ENCODE measurements at regions not wholly inside any gene's neighbourhood (a gene's known extent, or its start where the extent isn't known, plus 50 kb on each side); places are given as distances from the start of the nearest gene placed in this dataset.

DNA sequence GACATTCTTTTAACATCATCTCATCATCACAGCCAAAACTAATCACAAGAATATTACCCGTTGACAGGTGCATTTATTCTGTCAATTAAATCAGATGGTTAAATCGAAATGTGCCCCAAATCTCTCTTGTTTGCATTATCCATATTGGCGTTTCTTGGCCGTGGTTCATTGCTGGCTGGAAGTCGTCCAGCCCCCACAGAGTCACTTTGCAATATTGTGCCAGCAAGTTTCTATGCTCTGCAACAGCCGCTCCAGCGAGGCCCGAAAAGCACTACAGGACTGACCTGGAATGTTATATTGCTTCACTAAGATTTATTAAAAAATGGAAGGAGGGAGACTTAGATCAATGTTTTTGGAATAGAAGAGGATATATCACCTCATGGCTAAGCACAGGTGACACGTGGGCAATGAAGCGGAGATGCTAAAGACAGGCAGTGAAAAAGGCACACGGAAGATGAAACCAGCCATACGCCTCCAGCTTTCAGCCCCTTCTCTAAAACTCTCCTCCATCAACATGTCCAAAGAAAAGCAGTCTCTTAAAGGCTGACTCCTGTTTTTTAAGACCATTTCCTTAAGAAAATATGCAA lies 176.8 kb upstream of the VRK2 start:
- DNase-seq (no peak), ATAC-seq (no peak)
- Mint-ChIP-seq H3K4me1 (no peaks in the 10 kb centered on the region), H3K36me3 (ENCODE audit: low read depth) (no peaks in the 10 kb centered on the region), H3K27ac (no peak overlapping the region), H3K27me3 (no peaks in the 10 kb centered on the region), H3K4me3 (no peak overlapping the region)
- H3K9me3 ChIP-seq (ENCODE audit: control insufficient read depth, low read length, poor library complexity, severe bottlenecking), result no peaks in the 10 kb centered on the region

DNA sequence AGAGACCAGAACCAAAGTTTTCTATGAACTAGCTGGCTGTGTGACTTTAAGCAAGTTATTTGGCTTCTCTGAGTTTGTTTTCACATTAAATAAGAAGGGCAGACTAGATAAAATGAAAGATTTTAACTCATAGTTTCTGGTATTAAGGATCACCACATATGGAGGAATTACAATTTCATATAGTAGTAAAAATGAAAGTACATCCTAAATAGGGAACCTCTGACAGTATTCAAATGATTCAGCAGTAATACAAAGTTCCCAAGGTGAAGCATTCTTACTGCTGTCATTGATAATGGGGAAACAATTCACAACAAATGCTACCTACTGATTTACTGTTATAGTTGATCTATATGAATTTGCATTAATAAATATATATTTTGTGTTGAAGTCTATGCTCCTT lies 170.3 kb upstream of the VRK2 start:
- H3K4me1 Mint-ChIP-seq, result no peaks in the 10 kb centered on the region
- DNase-seq (no peak), ATAC-seq (no peak)
- no peak overlapping the region for H3K4me3 Mint-ChIP-seq
- no peaks in the 10 kb centered on the region for H3K9me3 ChIP-seq (ENCODE audit: control insufficient read depth, low read length, poor library complexity, severe bottlenecking)
- H3K27me3 Mint-ChIP-seq, result no peaks in the 10 kb centered on the region
- no peaks in the 10 kb centered on the region for H3K36me3 Mint-ChIP-seq (ENCODE audit: low read depth)
- H3K27ac Mint-ChIP-seq, result no peak overlapping the region

DNA sequence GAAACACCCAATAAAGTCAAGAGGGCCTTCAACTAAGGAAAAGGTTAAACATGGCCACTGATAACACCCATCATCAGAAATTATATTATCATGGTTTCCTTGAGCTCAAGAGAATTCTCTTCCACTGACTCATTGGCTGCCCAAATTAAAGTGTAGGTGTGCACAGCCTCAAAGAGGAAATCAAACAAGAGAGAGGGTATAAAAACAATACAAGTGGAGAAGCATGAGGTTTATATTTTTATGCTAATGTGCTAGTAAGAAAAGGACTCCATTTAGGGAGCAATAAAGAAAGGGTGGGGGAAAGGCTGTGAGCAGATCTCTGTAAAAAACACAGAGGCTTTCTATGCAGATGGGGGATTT lies 168.8 kb upstream of the VRK2 start:
- Mint-ChIP-seq H3K4me3 (no peak overlapping the region), H3K36me3 (ENCODE audit: low read depth) (no peaks in the 10 kb centered on the region), H3K4me1 (no peaks in the 10 kb centered on the region), H3K27ac (no peak overlapping the region), H3K27me3 (no peaks in the 10 kb centered on the region)
- H3K9me3 ChIP-seq (ENCODE audit: control insufficient read depth, low read length, poor library complexity, severe bottlenecking), result no peaks in the 10 kb centered on the region
- no peak for ATAC-seq
- DNase-seq, result no peak

DNA sequence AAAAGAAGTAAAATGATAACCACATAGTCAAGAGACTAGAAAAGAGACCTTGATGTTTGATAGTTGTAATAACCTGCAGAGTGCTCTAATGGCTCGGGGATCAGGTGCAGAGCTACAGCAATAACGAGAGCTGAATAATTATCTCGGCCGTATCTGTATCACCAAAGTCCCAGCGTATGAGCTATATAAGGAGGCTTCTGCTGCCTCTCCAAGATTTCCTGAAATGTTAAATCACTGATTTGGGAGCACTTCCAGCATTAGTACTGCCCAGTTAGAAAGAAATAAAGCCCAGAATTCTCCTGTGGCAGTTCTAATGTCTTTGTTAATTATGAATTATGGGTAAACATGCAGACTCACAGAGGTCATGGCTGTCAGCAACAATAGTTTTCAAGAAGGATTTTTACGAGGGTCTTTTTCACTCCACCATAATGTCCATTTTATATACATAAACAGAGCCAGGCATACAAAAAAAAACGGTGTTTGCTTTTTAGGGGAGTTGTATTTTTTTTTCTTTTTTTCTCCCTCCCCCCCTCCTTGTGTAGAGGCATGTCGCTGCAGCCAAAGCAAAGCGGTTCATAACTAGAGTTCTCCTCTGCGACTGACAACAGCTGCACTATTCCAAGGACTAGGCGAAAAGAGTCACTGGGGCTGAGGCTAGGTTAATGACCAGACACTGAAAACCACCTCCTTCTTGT lies 168.3 kb upstream of the VRK2 start:
- no peak overlapping the region for H3K4me3 Mint-ChIP-seq
- H3K27me3 Mint-ChIP-seq, result no peaks in the 10 kb centered on the region
- DNase-seq, result no peak

DNA sequence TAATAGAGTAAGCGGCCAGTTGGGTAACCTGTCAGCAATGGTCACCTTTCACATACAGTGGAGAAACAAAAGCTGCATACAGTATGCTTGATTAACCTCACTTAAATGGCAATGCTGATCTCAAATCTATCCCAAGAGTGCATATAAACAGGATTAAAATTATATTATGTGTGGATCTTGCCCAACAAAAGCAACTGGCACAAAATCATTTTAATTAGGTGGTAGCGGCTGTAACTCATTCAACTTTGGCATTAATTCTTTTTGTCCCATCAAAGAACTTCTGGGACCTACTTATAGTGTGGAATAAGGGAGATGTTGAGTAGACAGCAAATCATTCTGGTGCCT lies 167.8 kb upstream of the VRK2 start:
- no peak overlapping the region for H3K4me3 Mint-ChIP-seq
- no peaks in the 10 kb centered on the region for H3K9me3 ChIP-seq (ENCODE audit: control insufficient read depth, low read length, poor library complexity, severe bottlenecking)
- H3K27me3 Mint-ChIP-seq, result no peaks in the 10 kb centered on the region
- H3K4me1 Mint-ChIP-seq, result no peaks in the 10 kb centered on the region
- H3K27ac Mint-ChIP-seq, result no peak overlapping the region
- ATAC-seq (no peak), DNase-seq (no peak)
- H3K36me3 Mint-ChIP-seq (ENCODE audit: low read depth), result no peaks in the 10 kb centered on the region

More for the DNA sequence above, 168.3 kb upstream of the VRK2 start:
- no peak for ATAC-seq
- Mint-ChIP-seq H3K36me3 (ENCODE audit: low read depth) (no peaks in the 10 kb centered on the region), H3K27ac (no peak overlapping the region), H3K4me1 (no peaks in the 10 kb centered on the region)
- no peaks in the 10 kb centered on the region for H3K9me3 ChIP-seq (ENCODE audit: control insufficient read depth, low read length, poor library complexity, severe bottlenecking)

DNA sequence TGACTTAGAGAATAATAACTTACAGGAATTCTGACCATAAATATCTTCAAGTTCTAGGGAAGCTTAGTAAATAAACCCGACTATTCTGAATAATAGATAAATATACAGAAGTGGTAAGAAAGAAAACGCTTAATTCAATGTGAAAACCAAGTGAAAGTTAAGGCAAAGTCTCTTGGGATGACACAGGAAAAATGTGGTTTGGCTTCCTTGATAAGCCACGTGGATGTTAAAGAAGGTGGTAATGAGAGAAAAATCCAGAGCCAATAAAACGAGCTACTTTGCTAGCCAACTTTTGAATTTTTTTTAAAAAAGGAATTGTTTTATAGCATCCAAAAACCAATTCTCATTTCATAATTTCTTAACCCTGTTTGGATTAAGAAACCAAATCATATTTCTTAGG lies 166.2 kb upstream of the VRK2 start:
- DNase-seq (no peak), ATAC-seq (no peak)
- H3K9me3 ChIP-seq (ENCODE audit: control insufficient read depth, low read length, poor library complexity, severe bottlenecking), result no peaks in the 10 kb centered on the region
- H3K27me3 Mint-ChIP-seq, result no peaks in the 10 kb centered on the region
- no peaks in the 10 kb centered on the region for H3K4me1 Mint-ChIP-seq
- no peaks in the 10 kb centered on the region for H3K36me3 Mint-ChIP-seq (ENCODE audit: low read depth)
- no peak overlapping the region for H3K4me3 Mint-ChIP-seq
- H3K27ac Mint-ChIP-seq, result no peak overlapping the region

DNA sequence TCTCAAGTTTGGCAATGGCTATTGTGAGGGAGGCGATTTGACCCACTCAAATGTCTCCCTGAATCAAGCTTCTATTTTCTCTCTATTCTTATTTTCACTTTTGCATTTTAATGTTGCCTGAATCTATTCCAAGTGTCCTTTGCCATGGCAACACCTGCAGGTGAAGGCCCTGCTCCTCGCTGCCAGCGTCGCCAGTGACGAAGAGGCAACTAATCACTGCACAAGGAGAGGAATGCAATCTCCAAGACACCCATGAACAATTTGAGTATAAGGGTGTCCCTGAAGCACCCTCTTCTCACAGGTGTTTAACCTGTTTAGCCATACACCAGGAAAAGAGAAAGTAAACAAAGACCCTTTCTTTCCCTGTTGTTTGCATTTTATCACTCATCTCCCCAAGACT lies 165.6 kb upstream of the VRK2 start:
- Mint-ChIP-seq H3K27ac (no peak overlapping the region), H3K36me3 (ENCODE audit: low read depth) (no peaks in the 10 kb centered on the region), H3K27me3 (no peaks in the 10 kb centered on the region), H3K4me1 (no peaks in the 10 kb centered on the region), H3K4me3 (no peak overlapping the region)
- H3K9me3 ChIP-seq (ENCODE audit: control insufficient read depth, low read length, poor library complexity, severe bottlenecking), result no peaks in the 10 kb centered on the region
- ATAC-seq (no peak), DNase-seq (no peak)

DNA sequence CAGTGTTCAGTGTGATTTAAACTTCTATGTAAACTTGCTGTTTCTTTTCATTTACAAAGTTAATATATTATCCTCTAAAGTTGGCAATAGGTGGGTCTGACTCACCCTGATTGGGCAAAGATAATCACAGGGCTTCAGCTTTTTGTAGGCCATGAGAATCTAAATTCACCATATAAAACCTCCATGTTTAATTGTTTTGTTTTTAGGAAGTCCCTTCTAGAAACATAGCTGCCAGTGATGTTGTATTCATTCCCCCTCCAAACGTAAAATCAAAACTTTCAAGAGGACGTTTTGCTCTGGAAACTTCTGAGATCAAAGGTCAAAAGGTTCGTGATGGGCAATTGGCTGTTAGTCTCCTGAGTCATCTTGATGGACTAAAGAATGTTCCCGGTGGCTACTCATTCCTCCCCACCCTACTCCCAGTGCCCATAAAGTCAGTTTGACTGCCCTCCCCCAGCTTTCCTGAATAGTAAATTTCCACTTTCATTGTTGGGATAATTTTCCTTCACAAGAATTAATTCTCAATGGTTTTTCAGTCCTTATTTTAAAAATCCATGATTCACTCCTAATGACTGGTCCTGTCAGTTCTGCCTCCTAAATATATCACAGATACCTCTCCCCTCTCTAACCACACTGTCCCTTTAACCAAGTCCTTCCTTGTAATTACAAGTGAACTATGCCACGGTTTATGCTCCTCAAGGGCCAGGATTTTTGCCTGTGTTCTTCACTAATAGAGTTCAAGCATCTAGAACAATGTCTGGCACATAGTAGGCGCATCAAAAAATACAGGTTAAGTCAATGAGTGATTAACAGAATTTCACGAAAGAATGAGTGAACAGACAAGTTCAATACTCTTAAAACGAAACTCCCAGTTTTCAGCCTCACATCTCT lies 164.4 kb upstream of the VRK2 start:
- no peaks in the 10 kb centered on the region for H3K9me3 ChIP-seq (ENCODE audit: control insufficient read depth, low read length, poor library complexity, severe bottlenecking)
- DNase-seq, result no peak
- no peak for ATAC-seq
- no peaks in the 10 kb centered on the region for H3K27me3 Mint-ChIP-seq
- no peak overlapping the region for H3K4me3 Mint-ChIP-seq
- H3K4me1 Mint-ChIP-seq, result no peaks in the 10 kb centered on the region
- H3K36me3 Mint-ChIP-seq (ENCODE audit: low read depth), result no peaks in the 10 kb centered on the region
- H3K27ac Mint-ChIP-seq, result no peak overlapping the region

DNA sequence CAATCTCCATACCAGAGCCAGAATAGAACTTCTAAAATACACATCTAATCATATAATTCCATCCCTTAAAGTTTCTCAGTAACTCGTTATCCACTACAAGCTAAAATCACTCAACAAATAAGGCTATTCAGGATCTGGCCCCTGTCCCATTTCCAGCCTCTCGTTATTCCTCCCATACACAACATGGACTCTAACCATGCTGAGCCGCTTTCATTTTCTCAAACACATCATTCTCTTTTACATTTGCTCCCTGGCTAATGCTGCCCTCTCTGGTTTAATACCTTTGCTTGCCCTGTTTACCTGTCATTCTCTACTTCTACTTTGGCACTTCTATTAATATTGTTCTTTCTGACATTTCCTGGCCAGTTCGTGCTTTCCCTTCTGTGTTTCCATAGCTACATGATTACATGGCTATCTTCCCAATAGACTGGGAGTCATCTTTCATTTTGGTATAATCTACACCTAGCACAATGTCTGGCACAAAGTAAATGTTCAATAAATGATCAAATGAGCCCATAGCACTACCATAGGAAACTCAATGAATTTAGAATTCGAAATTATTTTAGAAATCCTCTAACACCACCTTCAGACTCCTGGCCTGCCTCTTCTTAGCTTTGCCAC lies 163.6 kb upstream of the VRK2 start:
- no peak for DNase-seq

DNA sequence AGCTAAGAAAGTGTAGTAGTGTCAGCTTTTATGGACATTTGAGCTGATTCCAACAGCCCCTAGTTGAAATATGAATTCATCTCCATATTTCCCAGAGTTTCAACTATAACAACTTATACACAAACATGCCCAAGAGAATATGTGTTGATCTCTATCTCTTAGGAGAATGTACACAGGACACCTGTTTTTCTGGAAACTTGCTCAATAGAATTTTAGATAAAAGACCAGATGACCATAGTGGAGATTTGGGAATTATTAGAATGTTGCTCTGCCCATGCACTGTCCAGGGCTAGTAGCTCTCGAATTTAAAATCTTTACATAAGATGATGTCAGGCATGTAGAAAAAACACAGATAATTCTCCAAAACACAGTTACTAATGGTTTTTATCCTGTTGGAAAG lies 162.3 kb upstream of the VRK2 start:
- Mint-ChIP-seq H3K36me3 (ENCODE audit: low read depth) (no peaks in the 10 kb centered on the region), H3K4me1 (peaks cover 3% of the 10 kb centered on the region), H3K4me3 (no peak overlapping the region), H3K27me3 (no peaks in the 10 kb centered on the region), H3K27ac (no peak overlapping the region)
- no peak for DNase-seq
- H3K9me3 ChIP-seq (ENCODE audit: control insufficient read depth, low read length, poor library complexity, severe bottlenecking), result no peaks in the 10 kb centered on the region
- ATAC-seq, result no peak

More for the DNA sequence above, 163.6 kb upstream of the VRK2 start:
- H3K4me1 Mint-ChIP-seq, result no peaks in the 10 kb centered on the region
- no peaks in the 10 kb centered on the region for H3K27me3 Mint-ChIP-seq
- no peak overlapping the region for H3K4me3 Mint-ChIP-seq
- H3K36me3 Mint-ChIP-seq (ENCODE audit: low read depth), result no peaks in the 10 kb centered on the region
- H3K9me3 ChIP-seq (ENCODE audit: control insufficient read depth, low read length, poor library complexity, severe bottlenecking), result no peaks in the 10 kb centered on the region
- H3K27ac Mint-ChIP-seq, result no peak overlapping the region
- ATAC-seq, result no peak

DNA sequence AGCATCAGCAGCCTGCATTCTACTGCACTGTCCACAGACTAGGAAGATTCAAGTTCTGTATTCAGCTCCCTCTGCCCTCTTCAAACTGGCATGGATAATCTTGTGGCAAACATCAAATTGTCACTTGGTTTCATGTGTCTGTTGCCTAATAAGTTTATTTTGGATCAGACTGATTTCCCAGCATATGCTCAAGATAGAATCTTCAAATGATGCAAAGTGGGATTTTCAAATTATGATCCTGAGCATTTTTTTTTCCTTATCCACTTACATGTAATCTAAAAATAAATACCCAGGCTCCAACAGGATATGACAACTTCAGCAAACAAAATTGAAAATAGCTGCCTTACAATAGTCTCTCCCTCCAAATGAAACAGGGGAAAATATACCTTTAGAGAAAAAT lies 160.9 kb upstream of the VRK2 start:
- Mint-ChIP-seq H3K4me1 (peaks cover 3% of the 10 kb centered on the region), H3K27me3 (no peaks in the 10 kb centered on the region), H3K36me3 (ENCODE audit: low read depth) (no peaks in the 10 kb centered on the region), H3K4me3 (no peak overlapping the region), H3K27ac (no peak overlapping the region)
- ATAC-seq, result no peak
- DNase-seq, result no peak
- no peaks in the 10 kb centered on the region for H3K9me3 ChIP-seq (ENCODE audit: control insufficient read depth, low read length, poor library complexity, severe bottlenecking)

DNA sequence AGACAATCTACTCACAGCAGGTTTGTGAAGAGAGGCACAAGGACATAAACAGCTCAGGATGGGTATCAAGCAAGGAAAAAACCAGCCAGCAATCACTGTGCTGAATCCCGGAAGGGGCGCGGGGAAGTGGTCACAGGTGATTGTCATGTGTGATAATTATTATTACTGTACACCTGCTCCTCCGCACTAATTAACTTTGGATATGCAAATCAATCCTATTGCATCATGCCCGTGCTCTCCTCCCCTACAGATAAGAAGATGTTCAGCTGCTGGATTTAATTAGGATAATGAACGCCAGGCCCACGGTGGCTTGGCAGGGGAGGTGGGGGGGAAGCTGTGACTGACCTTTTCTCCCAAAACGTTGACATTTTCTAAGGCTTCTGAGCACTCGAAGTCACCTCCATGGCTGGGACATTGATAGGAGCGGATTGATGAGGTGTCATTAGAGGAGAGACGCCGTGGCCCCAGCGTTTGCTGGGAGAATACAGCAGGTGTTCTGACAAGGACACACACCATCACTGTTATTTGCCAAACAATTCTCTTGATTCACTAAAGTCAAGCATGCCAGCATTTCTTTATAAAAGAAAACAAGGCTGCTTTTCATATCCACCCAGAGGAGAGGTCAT lies 160.3 kb upstream of the VRK2 start:
- no peak overlapping the region for H3K4me3 Mint-ChIP-seq
- ATAC-seq (no peak), DNase-seq (no peak)
- H3K4me1 Mint-ChIP-seq, result peaks cover 3% of the 10 kb centered on the region
- no peaks in the 10 kb centered on the region for H3K27me3 Mint-ChIP-seq
- H3K27ac Mint-ChIP-seq, result no peak overlapping the region
- H3K9me3 ChIP-seq (ENCODE audit: control insufficient read depth, low read length, poor library complexity, severe bottlenecking), result no peaks in the 10 kb centered on the region
- no peaks in the 10 kb centered on the region for H3K36me3 Mint-ChIP-seq (ENCODE audit: low read depth)

DNA sequence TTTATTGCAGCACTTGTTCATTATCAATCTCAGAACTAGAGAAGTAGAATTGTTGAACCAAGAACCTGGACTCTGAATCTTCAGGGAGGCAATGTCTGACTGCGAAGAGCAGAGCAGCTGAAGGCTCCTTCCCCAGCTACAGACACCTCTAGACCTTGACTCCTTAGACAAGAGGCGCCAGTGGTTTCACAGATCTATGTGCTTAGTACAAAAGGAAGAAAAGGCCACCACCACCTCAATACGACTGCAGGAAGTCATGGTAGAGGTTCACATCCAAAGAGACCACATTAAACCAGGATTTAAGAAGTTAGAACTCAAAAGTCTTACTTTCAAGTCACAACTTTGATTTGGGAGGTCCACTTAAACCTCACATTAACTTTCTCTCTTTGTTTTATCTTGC lies 158.1 kb upstream of the VRK2 start:
- no peak overlapping the region for H3K4me3 Mint-ChIP-seq
- DNase-seq, result no peak
- H3K27me3 Mint-ChIP-seq, result no peaks in the 10 kb centered on the region
- H3K27ac Mint-ChIP-seq, result no peak overlapping the region
- no peaks in the 10 kb centered on the region for H3K36me3 Mint-ChIP-seq (ENCODE audit: low read depth)
- peaks cover 3% of the 10 kb centered on the region for H3K4me1 Mint-ChIP-seq
- ATAC-seq, result no peak
- H3K9me3 ChIP-seq (ENCODE audit: control insufficient read depth, low read length, poor library complexity, severe bottlenecking), result no peaks in the 10 kb centered on the region

Measured in T-helper 17 cell (primary cell).